BJ (cell line): ENCODE measurements at regions not wholly inside any gene's neighbourhood (a gene's known extent, or its start where the extent isn't known, plus 50 kb on each side); places are given as distances from the start of the nearest gene placed in this dataset.

ENCODE experiments used
- CTCF ChIA-PET: fragments of 350-600 bp; formaldehyde crosslinking; extraction: SDS; loops from one replicate; lab custom pipeline; 2021; ENCODE audit warnings: antibody characterized with exemption, inconsistent platforms; lab: Yijun Ruan, JAX
- POLR2A ChIA-PET: fragments of 300-600 bp; sonication (Branson Sonifier 250); formaldehyde crosslinking; extraction: SDS; loops from one replicate; lab custom pipeline; 2021; ENCODE audit warnings: antibody characterized with exemption; lab: Charles Lee
- DNase-seq: peaks from one replicate; pipeline ENCODE4 v3.0.0-alpha.2; 2011; ENCODE audit warnings: low read depth
- H3K27me3 ChIP-seq: 2 replicates; pipeline ENCODE4 v1.6.0; 2011; ENCODE audit warnings: low read length; ENCODE audit not compliant: control insufficient read depth, insufficient read depth
- H3K36me3 ChIP-seq: 2 replicates; pipeline ENCODE4 v1.5.1; 2011; ENCODE audit warnings: low read length; ENCODE audit not compliant: control insufficient read depth, insufficient read depth
- H3K4me3 ChIP-seq: 2 replicates; pipeline ENCODE4 v1.5.1; 2011; ENCODE audit warnings: low read depth, mild to moderate bottlenecking, control low read depth, low read length
- TF ChIP-seq, protein P1 (sequence below): IDR thresholded peaks from 2 replicates; pipeline ENCODE4 v1.5.1; 2011; ENCODE audit warnings: low read depth, mild to moderate bottlenecking, control low read depth, inconsistent platforms, low read length, moderate library complexity; ENCODE audit not compliant: insufficient read depth

GRCh38 chr13:110070511-110071120 is 236.3 kb downstream of the COL4A1 start:
- ChIA-PET CTCF (interaction anchor here (0.8 to 1.5 kb wide), 2 partner anchors 20 kb away, joined by 3 to 4 read pairs; no protein-coding TSS in a partner anchor), POLR2A (no interaction called here)
- Histone ChIP-seq H3K36me3 (no peaks in the 10 kb centered on the region), H3K27me3 (no peaks in the 10 kb centered on the region), H3K4me3 (no peak overlapping the region)
- no peak for DNase-seq
- TF ChIP-seq, protein P1, sequence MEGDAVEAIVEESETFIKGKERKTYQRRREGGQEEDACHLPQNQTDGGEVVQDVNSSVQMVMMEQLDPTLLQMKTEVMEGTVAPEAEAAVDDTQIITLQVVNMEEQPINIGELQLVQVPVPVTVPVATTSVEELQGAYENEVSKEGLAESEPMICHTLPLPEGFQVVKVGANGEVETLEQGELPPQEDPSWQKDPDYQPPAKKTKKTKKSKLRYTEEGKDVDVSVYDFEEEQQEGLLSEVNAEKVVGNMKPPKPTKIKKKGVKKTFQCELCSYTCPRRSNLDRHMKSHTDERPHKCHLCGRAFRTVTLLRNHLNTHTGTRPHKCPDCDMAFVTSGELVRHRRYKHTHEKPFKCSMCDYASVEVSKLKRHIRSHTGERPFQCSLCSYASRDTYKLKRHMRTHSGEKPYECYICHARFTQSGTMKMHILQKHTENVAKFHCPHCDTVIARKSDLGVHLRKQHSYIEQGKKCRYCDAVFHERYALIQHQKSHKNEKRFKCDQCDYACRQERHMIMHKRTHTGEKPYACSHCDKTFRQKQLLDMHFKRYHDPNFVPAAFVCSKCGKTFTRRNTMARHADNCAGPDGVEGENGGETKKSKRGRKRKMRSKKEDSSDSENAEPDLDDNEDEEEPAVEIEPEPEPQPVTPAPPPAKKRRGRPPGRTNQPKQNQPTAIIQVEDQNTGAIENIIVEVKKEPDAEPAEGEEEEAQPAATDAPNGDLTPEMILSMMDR = no peak

DNA sequence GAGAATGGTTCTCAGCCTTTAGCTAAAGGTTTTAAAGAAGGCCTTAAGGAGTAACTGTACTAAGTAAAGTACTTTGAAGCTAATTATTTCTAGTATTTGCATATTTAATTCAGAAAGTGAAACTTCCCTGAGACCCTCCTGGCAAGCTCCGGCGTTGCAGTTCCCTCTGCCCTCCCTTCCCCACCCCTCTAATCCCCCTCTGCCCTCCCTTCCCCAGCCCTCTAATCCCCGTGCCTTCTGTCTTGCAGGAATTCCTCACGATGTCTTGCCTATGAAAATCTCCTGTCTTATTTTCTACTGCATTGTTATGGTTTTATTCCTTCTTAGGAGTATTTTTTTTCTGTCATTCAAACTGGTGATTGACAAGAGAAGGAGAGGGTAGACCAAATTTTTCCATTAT is 236.9 kb downstream of the COL4A1 start:
- no peaks in the 10 kb centered on the region for H3K27me3 ChIP-seq
- CTCF ChIA-PET = interaction anchor here (1.5 kb wide), 1 partner anchor 19 kb away, joined by 4 read pairs; no protein-coding TSS in a partner anchor
- DNase-seq = no peak
- POLR2A ChIA-PET = no interaction called here
- TF ChIP-seq, protein P1 = no peak
- no peak overlapping the region for H3K4me3 ChIP-seq
- no peaks in the 10 kb centered on the region for H3K36me3 ChIP-seq

DNA sequence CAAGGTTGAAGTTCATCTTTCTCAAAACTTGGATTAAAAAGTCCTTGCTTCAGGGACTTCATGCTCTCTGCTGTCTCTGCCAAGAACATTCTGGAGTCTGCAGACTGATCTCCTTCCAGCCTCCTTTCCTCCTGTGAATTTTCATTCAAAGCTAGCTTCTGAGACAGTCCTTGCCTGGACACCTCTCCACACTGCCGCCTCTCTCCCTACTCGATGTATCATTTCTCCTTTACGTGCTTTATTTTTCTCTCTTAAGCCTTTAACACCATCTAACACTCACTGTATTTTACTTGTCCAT is 238.8 kb downstream of the COL4A1 start:
- ChIA-PET CTCF (no interaction called here), POLR2A (no interaction called here)
- Histone ChIP-seq H3K27me3 (no peaks in the 10 kb centered on the region), H3K4me3 (no peak overlapping the region), H3K36me3 (no peaks in the 10 kb centered on the region)
- no peak for DNase-seq
- TF ChIP-seq, protein P1 = no peak

GRCh38 chr13:110067355-110068175 is 239.4 kb downstream of the COL4A1 start:
- TF ChIP-seq, protein P1 = no peak
- H3K4me3 ChIP-seq = no peak overlapping the region
- no peaks in the 10 kb centered on the region for H3K27me3 ChIP-seq
- no peak for DNase-seq
- CTCF ChIA-PET = interaction anchor here (0.6 kb wide), 1 partner anchor 205 kb away, joined by 3 read pairs; no protein-coding TSS in a partner anchor
- POLR2A ChIA-PET = no interaction called here
- no peaks in the 10 kb centered on the region for H3K36me3 ChIP-seq

GRCh38 chr13:110065780-110066179 is 241.2 kb downstream of the COL4A1 start:
- ChIA-PET POLR2A (no interaction called here), CTCF (no interaction called here)
- TF ChIP-seq, protein P1 = no peak
- Histone ChIP-seq H3K4me3 (no peak overlapping the region), H3K27me3 (no peaks in the 10 kb centered on the region), H3K36me3 (no peaks in the 10 kb centered on the region)
- no peak for DNase-seq
